Sciatic nerve (tissue), 2 donors: ENCODE measurements at regions not wholly inside any gene's neighbourhood (a gene's known extent, or its start where the extent isn't known, plus 50 kb on each side); places are given as distances from the start of the nearest gene placed in this dataset.

Experiments
- ATAC-seq: fragments of 200-7000 bp; cut with Tn5 transposase; one replicate; pipeline ENCODE4 v1.9.1; 2020; ENCODE audit warnings: mild to moderate bottlenecking, moderate library complexity
- DNase-seq: peaks from one replicate; pipeline ENCODE4 v3.0.0-alpha.2; 2020; ENCODE audit warnings: low spot score
- intact Hi-C: fragments of 100-400 bp; cut with DNase I; formaldehyde crosslinking; loops from one replicate; pipeline ENCODE4 v1.14.2; 2022
- donor health status: DM: no; HTN: no; CAD: no.
- donor health status: DM: no; HTN: no; CAD: no.

- DNase-seq, result no peak
- intact Hi-C loops, result no loop called here
- no peak for ATAC-seq
These were observed 187.6 kb upstream of the ANO3 start for GRCh38 chr11:26144291-26144690.

GRCh38 chr11:26144911-26145310 is 187.0 kb upstream of the ANO3 start:
- DNase-seq, result no peak
- intact Hi-C loops, result no loop called here
- ATAC-seq, result no peak

GRCh38 chr11:26149585-26149984 is 182.3 kb upstream of the ANO3 start:
- intact Hi-C loops, result no loop called here
- DNase-seq, result peak; percentile 44
- no peak for ATAC-seq

- intact Hi-C loops, result no loop called here
- DNase-seq (no peak), ATAC-seq (no peak)
These were observed 181.9 kb upstream of the ANO3 start for GRCh38 chr11:26150031-26150430.

- ATAC-seq, result no peak
- DNase-seq, result no peak
- intact Hi-C loops, result no loop called here
These were observed 173.7 kb upstream of the ANO3 start for GRCh38 chr11:26158251-26158650.

- DNase-seq (no peak), ATAC-seq (no peak)
- intact Hi-C loops, result no loop called here
These were observed 169.6 kb upstream of the ANO3 start for GRCh38 chr11:26162291-26162690.

- intact Hi-C loops, result no loop called here
- no peak for DNase-seq
- ATAC-seq, result no peak
These were observed 145.5 kb upstream of the ANO3 start for GRCh38 chr11:26186389-26186788.

- intact Hi-C loops, result no loop called here
- peak; percentile 62 for ATAC-seq
- no peak for DNase-seq
These were observed 144.3 kb upstream of the ANO3 start for GRCh38 chr11:26187639-26188038.

- ATAC-seq (peak; percentile 62), DNase-seq (no peak)
- intact Hi-C loops, result no loop called here
These were observed 143.4 kb upstream of the ANO3 start for GRCh38 chr11:26188554-26188953.

- intact Hi-C loops, result no loop called here
- no peak for ATAC-seq
- no peak for DNase-seq
These were observed 140.7 kb upstream of the ANO3 start for GRCh38 chr11:26191193-26191592.

- intact Hi-C loops, result no loop called here
- DNase-seq, result no peak
- no peak for ATAC-seq
These were observed 138.1 kb upstream of the ANO3 start for GRCh38 chr11:26193694-26194365.

GRCh38 chr11:26194881-26195280 is 137.0 kb upstream of the ANO3 start:
- intact Hi-C loops, result no loop called here
- DNase-seq (no peak), ATAC-seq (no peak)

- intact Hi-C loops, result no loop called here
- ATAC-seq (no peak), DNase-seq (no peak)
These were observed 133.3 kb upstream of the ANO3 start for GRCh38 chr11:26198532-26199096.

- DNase-seq (no peak), ATAC-seq (no peak)
- intact Hi-C loops, result no loop called here
These were observed 132.4 kb upstream of the ANO3 start for GRCh38 chr11:26199331-26200095.

GRCh38 chr11:26201411-26201810 is 130.5 kb upstream of the ANO3 start:
- ATAC-seq, result no peak
- intact Hi-C loops, result no loop called here

GRCh38 chr11:26202754-26203153 is 129.2 kb upstream of the ANO3 start:
- no peak for DNase-seq
- ATAC-seq, result no peak
- intact Hi-C loops, result no loop called here

More at GRCh38 chr11:26201411-26201810, 130.5 kb upstream of the ANO3 start:
- no peak for DNase-seq

GRCh38 chr11:26204101-26204500 is 127.8 kb upstream of the ANO3 start:
- DNase-seq, result no peak
- ATAC-seq, result no peak
- intact Hi-C loops, result no loop called here

- intact Hi-C loops, result no loop called here
- ATAC-seq, result no peak
These were observed 127.1 kb upstream of the ANO3 start for GRCh38 chr11:26204839-26205238.

GRCh38 chr11:26219183-26220117 is 112.5 kb upstream of the ANO3 start:
- DNase-seq (no peak), ATAC-seq (no peak)
- intact Hi-C loops, result no loop called here

More at GRCh38 chr11:26204839-26205238, 127.1 kb upstream of the ANO3 start:
- no peak for DNase-seq
